Endothelial cell of umbilical vein (primary cell): ENCODE measurements at regions not wholly inside any gene's neighbourhood (a gene's known extent, or its start where the extent isn't known, plus 50 kb on each side); places are given as distances from the start of the nearest gene placed in this dataset.

Source experiments
- BruUV-seq: library from RNA; stranded (reverse); fragments of 400-500 nt; replicated peaks from 2 replicates; lab custom pipeline; 2021; lab: Mats Ljungman, UMichigan
- CTCF ChIA-PET: fragments of 300-600, 350-600 bp; sonication (Branson Sonifier 250); formaldehyde crosslinking; loops from one replicate; lab custom pipeline; 2021; ENCODE audit warnings: antibody characterized with exemption, inconsistent platforms; lab: Charles Lee
- POLR2A ChIA-PET: fragments of 300-600, 350-600 bp; sonication (Branson Sonifier 250); formaldehyde crosslinking; loops from one replicate; lab custom pipeline; 2021; ENCODE audit warnings: antibody characterized with exemption, inconsistent platforms; lab: Charles Lee
- DNase-seq: peaks from one replicate; pipeline ENCODE4 v3.0.0-alpha.2; 2011; ENCODE audit warnings: low read depth, low spot score
- FAIRE-seq: peaks from 2 replicates; lab custom pipeline; 2011; peaks lifted over from hg19 to GRCh38; lab: Jason Lieb, UNC
- H2AFZ ChIP-seq: 2 replicates; pipeline ENCODE4 v1.6.0; 2012; ENCODE audit warnings: low read depth, low read length, control low read depth, inconsistent platforms
- H3K27ac ChIP-seq: 2 replicates; pipeline ENCODE4 v1.5.1; 2011; ENCODE audit warnings: low read depth, mild to moderate bottlenecking, control low read depth, low read length, moderate library complexity; ENCODE audit not compliant: insufficient read depth
- H3K27me3 ChIP-seq, 2 experiments: 2 replicates each; pipeline versions ENCODE4 v1.6.0 to v1.6.1; 2011; ENCODE audit warnings: low read length in 2 of 2, mixed read lengths in 1 of 2; ENCODE audit not compliant: control insufficient read depth in 2 of 2, insufficient read depth in 2 of 2
- H3K36me3 ChIP-seq, 2 experiments: 2 replicates in 1 of 2; 3 replicates in 1 of 2; pipeline ENCODE4 v1.5.1; 2011; ENCODE audit warnings: low read length in 2 of 2, mild to moderate bottlenecking in 1 of 2, moderate library complexity in 1 of 2; ENCODE audit not compliant: control insufficient read depth in 2 of 2, insufficient read depth in 2 of 2; ENCODE audit errors: extremely low read depth in 1 of 2
- H3K4me1 ChIP-seq: 3 replicates; pipeline ENCODE4 v1.5.1; 2011; ENCODE audit warnings: mild to moderate bottlenecking, low read length; ENCODE audit not compliant: control insufficient read depth, insufficient read depth; ENCODE audit errors: extremely low read depth
- H3K4me2 ChIP-seq: 2 replicates; pipeline ENCODE4 v1.6.1; 2011; ENCODE audit warnings: low read length, control low read depth, mixed read lengths; ENCODE audit not compliant: insufficient read depth
- H3K4me3 ChIP-seq, 3 experiments: fragments of 200-600 bp in 1 of 3; sonication (generic), shearing (Covaris generic) in 1 of 3; replicated peaks in 1 of 3; 2 replicates each; pipeline ENCODE4 v1.5.1; 2011 to 2016; ENCODE audit warnings: control low read depth in 3 of 3, low read length in 3 of 3, mild to moderate bottlenecking in 2 of 3, inconsistent platforms in 1 of 3, low read depth in 1 of 3, moderate library complexity in 1 of 3; ENCODE audit not compliant: insufficient read depth in 1 of 3
- H3K79me2 ChIP-seq: 2 replicates; pipeline ENCODE4 v1.6.0; 2012; ENCODE audit warnings: low read length, inconsistent platforms; ENCODE audit not compliant: control insufficient read depth, insufficient read depth
- H3K9ac ChIP-seq: replicated peaks from 2 replicates; pipeline ENCODE3; 2011; ENCODE audit warnings: low read length, control low read depth; ENCODE audit not compliant: insufficient read depth; ENCODE audit errors: extremely low read depth
- H3K9me1 ChIP-seq: replicated peaks from 3 replicates; pipeline ENCODE4 v1.6.0; 2011; ENCODE audit warnings: mild to moderate bottlenecking, low read length; ENCODE audit not compliant: control insufficient read depth, insufficient read depth; ENCODE audit errors: extremely low read depth
- H3K9me3 ChIP-seq: replicated peaks from 2 replicates; pipeline ENCODE4 v1.5.1; 2012; ENCODE audit warnings: low read length, inconsistent platforms; ENCODE audit not compliant: control insufficient read depth, insufficient read depth
- H4K20me1 ChIP-seq: replicated peaks from 2 replicates; pipeline ENCODE3; 2011; ENCODE audit warnings: mild to moderate bottlenecking, low read length; ENCODE audit not compliant: control insufficient read depth, insufficient read depth; ENCODE audit errors: extremely low read depth
- CTCF ChIP-seq, 2 donors: IDR thresholded peaks; 1 replicate in 1 of 2; 2 replicates in 1 of 2; pipeline ENCODE4 v1.5.1; 2011; ENCODE audit warnings: low read length in 2 of 2, mild to moderate bottlenecking in 2 of 2, moderate library complexity in 2 of 2, control low read depth in 1 of 2, inconsistent platforms in 1 of 2, low read depth in 1 of 2; ENCODE audit not compliant: insufficient read depth in 1 of 2; ENCODE audit errors: extremely low read depth in 1 of 2
- EZH2 ChIP-seq: IDR thresholded peaks from 2 replicates; pipeline ENCODE4 v1.6.1; 2012; ENCODE audit warnings: borderline replicate concordance, low read depth, mild to moderate bottlenecking, moderate library complexity, low read length, inconsistent platforms; ENCODE audit not compliant: severe bottlenecking
- FOS ChIP-seq: IDR thresholded peaks from 2 replicates; pipeline ENCODE4 v1.6.1; 2011; ENCODE audit warnings: mild to moderate bottlenecking, low read length, moderate library complexity, borderline replicate concordance; ENCODE audit not compliant: insufficient read depth
- GATA2 ChIP-seq: IDR thresholded peaks from 2 replicates; pipeline ENCODE4 v1.7.0; 2011; ENCODE audit warnings: low read depth, mild to moderate bottlenecking, moderate library complexity, mixed read lengths, low read length; ENCODE audit not compliant: insufficient read length, insufficient read depth
- JUN ChIP-seq: IDR thresholded peaks from 2 replicates; pipeline ENCODE4 v1.6.1; 2011; ENCODE audit warnings: borderline replicate concordance, low read depth; ENCODE audit not compliant: insufficient read length, insufficient read depth
- MAX ChIP-seq: IDR thresholded peaks from 2 replicates; pipeline ENCODE4 v1.6.1; 2011; ENCODE audit not compliant: insufficient read depth, insufficient read length
- MYC ChIP-seq: IDR thresholded peaks from one replicate; pipeline ENCODE4 v1.6.1; 2011; ENCODE audit warnings: mild to moderate bottlenecking, low read depth, low read length
- POLR2A ChIP-seq: IDR thresholded peaks from 2 replicates; pipeline ENCODE4 v1.6.1; 2012; ENCODE audit warnings: low read depth, mild to moderate bottlenecking, control low read depth, low read length
- POLR2AphosphoS5 ChIP-seq: IDR thresholded peaks from 2 replicates; pipeline ENCODE4 v1.6.1; 2012; ENCODE audit warnings: low read depth, mild to moderate bottlenecking, control low read depth, low read length, moderate library complexity; ENCODE audit not compliant: insufficient read depth
- dilution Hi-C: fragments of 300-500 bp; cut with MboI; formaldehyde crosslinking; loops from one replicate; pipeline ENCODE4 v1.15.0; 2019; ENCODE audit warnings: low sequenced_read_pairs; ENCODE audit not compliant: extremely low pct_ligation_motif_present
- intact Hi-C: fragments of 100-400 bp; cut with micrococcal nuclease; formaldehyde crosslinking; loops from one replicate; pipeline ENCODE4 v1.10.0; 2022

- DNase-seq (no peak), FAIRE-seq (no peak)
- Histone ChIP-seq H3K4me1 (no peaks in the 10 kb centered on the region), H3K79me2 (no peaks in the 10 kb centered on the region), H4K20me1 (no peaks in the 10 kb centered on the region), H3K4me3 (no peak overlapping the region), H3K9me3 (no peaks in the 10 kb centered on the region), H3K4me2 (no peak overlapping the region), H3K36me3 (no peaks in the 10 kb centered on the region), H3K27me3 (no peaks in the 10 kb centered on the region), H2AFZ (no peak overlapping the region), H3K9ac (no peak overlapping the region), H3K9me1 (no peaks in the 10 kb centered on the region), H3K27ac (no peak overlapping the region)
- no peak for TF ChIP-seq POLR2A
- no peak for TF ChIP-seq GATA2
- TF ChIP-seq POLR2AphosphoS5: no peak
- no peak for TF ChIP-seq CTCF (IDR thresholded peaks at IDR 0.05; ENCODE audit: extremely low read depth in 1 of 2, insufficient read depth in 1 of 2, low read depth in 1 of 2, low read length in 2 of 2)
- no peak for TF ChIP-seq MAX
- no peak for TF ChIP-seq FOS
- intact Hi-C loops: no loop called here
- BruUV-seq: no TSS peak
- dilution Hi-C loops: no loop called here
- ChIA-PET POLR2A (no interaction called here), CTCF (interaction anchor here (1.2 kb wide), 1 partner anchor 9 kb away, joined by 5 read pairs; no protein-coding TSS in a partner anchor)
Observed at GRCh38 chr2:167471332-167471731, 583.1 kb downstream of the XIRP2 start.

GRCh38 chr2:167462379-167462778 lies 574.1 kb downstream of the XIRP2 start:
- no peaks in the 10 kb centered on the region for H4K20me1 ChIP-seq
- no TSS peak for BruUV-seq
- H3K4me1 ChIP-seq: no peaks in the 10 kb centered on the region
- TF ChIP-seq MAX: no peak
- no peak for TF ChIP-seq POLR2A
- TF ChIP-seq FOS: no peak
- TF ChIP-seq EZH2: no peak
- TF ChIP-seq POLR2AphosphoS5: no peak
- TF ChIP-seq GATA2: no peak
- no peak for TF ChIP-seq MYC
- no peak for TF ChIP-seq CTCF (IDR thresholded peaks at IDR 0.05; ENCODE audit: extremely low read depth in 1 of 2, insufficient read depth in 1 of 2, low read depth in 1 of 2, low read length in 2 of 2)
- no peak for TF ChIP-seq JUN
- no peak overlapping the region for H3K9ac ChIP-seq
- no peak overlapping the region for H3K4me3 ChIP-seq
- H2AFZ ChIP-seq: no peak overlapping the region
- H3K36me3 ChIP-seq: no peaks in the 10 kb centered on the region
- intact Hi-C loops (no loop called here), dilution Hi-C loops (no loop called here)
- peaks cover 2% of the 10 kb centered on the region for H3K9me3 ChIP-seq
- no peaks in the 10 kb centered on the region for H3K27me3 ChIP-seq
- no peaks in the 10 kb centered on the region for H3K79me2 ChIP-seq
- CTCF ChIA-PET: no interaction called here
- no peaks in the 10 kb centered on the region for H3K9me1 ChIP-seq
- no peak overlapping the region for H3K27ac ChIP-seq
- POLR2A ChIA-PET: no interaction called here
- FAIRE-seq (no peak), DNase-seq (no peak)
- no peak overlapping the region for H3K4me2 ChIP-seq
